T-helper 17 cell (primary cell): ENCODE measurements at regions not wholly inside any gene's neighbourhood (a gene's known extent, or its start where the extent isn't known, plus 50 kb on each side); places are given as distances from the start of the nearest gene placed in this dataset.
"Not testable (repeated sequence)": the region's sequence is repeated elsewhere in the genome, so short reads cannot be mapped to it uniquely, and the experiment has no call there.

Experiments
- ATAC-seq: fragments of 150-1000 bp; cut with Tn5 transposase; 2 replicates; pipeline ENCODE4 v1.10.0; 2021; ENCODE audit warnings: mild to moderate bottlenecking, moderate library complexity
- DNase-seq, 3 donors: peaks; one replicate each; pipeline versions ENCODE4 v3.0.0 to v3.0.0-alpha.2; 2020 to 2021
- H3K9me3 ChIP-seq: one replicate; pipeline ENCODE4 v1.7.0; 2013; ENCODE audit warnings: low read length, mild to moderate bottlenecking; ENCODE audit not compliant: control insufficient read depth, poor library complexity, severe bottlenecking
- H3K27ac Mint-ChIP-seq: one replicate; pipeline ENCODE4 v1.8.0; 2022; ENCODE audit warnings: mild to moderate bottlenecking, moderate library complexity, mixed read lengths
- H3K27me3 Mint-ChIP-seq: one replicate; pipeline ENCODE4 v1.8.0; 2022; ENCODE audit warnings: mixed read lengths
- H3K36me3 Mint-ChIP-seq: one replicate; pipeline ENCODE4 v1.8.0; 2022; ENCODE audit warnings: low read depth, mixed read lengths
- H3K4me1 Mint-ChIP-seq: one replicate; pipeline ENCODE4 v1.8.0; 2022; ENCODE audit warnings: mild to moderate bottlenecking, mixed read lengths
- H3K4me3 Mint-ChIP-seq: one replicate; pipeline ENCODE4 v1.8.0; 2022; ENCODE audit warnings: mild to moderate bottlenecking, moderate library complexity, mixed read lengths

- H3K4me1 Mint-ChIP-seq, result peaks cover under 1% of the 10 kb centered on the region
- ATAC-seq, result no peak
- no peaks in the 10 kb centered on the region for H3K9me3 ChIP-seq
- no peaks in the 10 kb centered on the region for H3K36me3 Mint-ChIP-seq
- no peak for DNase-seq
- H3K4me3 Mint-ChIP-seq, result no peak overlapping the region
- H3K27ac Mint-ChIP-seq, result no peak overlapping the region
- H3K27me3 Mint-ChIP-seq, result peaks cover 23% of the 10 kb centered on the region
Measured at GRCh38 chr22:47618180-47619010, 855.9 kb downstream of the TBC1D22A start.

- ATAC-seq, result no peak
- DNase-seq, result no peak
- H3K27me3 Mint-ChIP-seq, result peaks cover 18% of the 10 kb centered on the region
- no peak overlapping the region for H3K27ac Mint-ChIP-seq
- no peaks in the 10 kb centered on the region for H3K9me3 ChIP-seq
- H3K4me1 Mint-ChIP-seq, result peaks cover 2% of the 10 kb centered on the region
- H3K36me3 Mint-ChIP-seq, result no peaks in the 10 kb centered on the region
- no peak overlapping the region for H3K4me3 Mint-ChIP-seq
Measured at GRCh38 chr22:47617186-47617585, 854.7 kb downstream of the TBC1D22A start.

- H3K9me3 ChIP-seq, result no peaks in the 10 kb centered on the region
- H3K4me3 Mint-ChIP-seq, result no peak overlapping the region
- peaks cover 2% of the 10 kb centered on the region for H3K4me1 Mint-ChIP-seq
- DNase-seq, result no peak
- no peaks in the 10 kb centered on the region for H3K36me3 Mint-ChIP-seq
- H3K27me3 Mint-ChIP-seq, result peaks cover 18% of the 10 kb centered on the region
- H3K27ac Mint-ChIP-seq, result no peak overlapping the region
- ATAC-seq, result no peak
Measured at GRCh38 chr22:47616396-47617020, 854.1 kb downstream of the TBC1D22A start.

GRCh38 chr22:47615051-47615450 lies 852.6 kb downstream of the TBC1D22A start:
- no peak for ATAC-seq
- H3K4me3 Mint-ChIP-seq, result no peak overlapping the region
- H3K9me3 ChIP-seq, result no peaks in the 10 kb centered on the region
- no peak overlapping the region for H3K27ac Mint-ChIP-seq
- H3K27me3 Mint-ChIP-seq, result peaks cover 13% of the 10 kb centered on the region
- peaks cover 2% of the 10 kb centered on the region for H3K4me1 Mint-ChIP-seq
- H3K36me3 Mint-ChIP-seq, result no peaks in the 10 kb centered on the region
- DNase-seq, result no peak

GRCh38 chr22:47613606-47614350 lies 851.3 kb downstream of the TBC1D22A start:
- Mint-ChIP-seq H3K4me3 (no peak overlapping the region), H3K27me3 (peaks cover 13% of the 10 kb centered on the region), H3K36me3 (no peaks in the 10 kb centered on the region), H3K27ac (no peak overlapping the region), H3K4me1 (peaks cover 2% of the 10 kb centered on the region)
- H3K9me3 ChIP-seq, result no peaks in the 10 kb centered on the region
- no peak for ATAC-seq
- DNase-seq, result no peak

GRCh38 chr22:47613181-47613580 lies 850.7 kb downstream of the TBC1D22A start:
- H3K27me3 Mint-ChIP-seq, result peaks cover 13% of the 10 kb centered on the region
- not testable (repeated sequence) for H3K36me3 Mint-ChIP-seq, DNase-seq, H3K9me3 ChIP-seq, ATAC-seq, H3K4me3 Mint-ChIP-seq, H3K4me1 Mint-ChIP-seq, H3K27ac Mint-ChIP-seq

GRCh38 chr22:47612311-47612910 lies 850.0 kb downstream of the TBC1D22A start:
- H3K27me3 Mint-ChIP-seq, result peaks cover 13% of the 10 kb centered on the region
- ATAC-seq (no peak), DNase-seq (no peak)
- peaks cover 2% of the 10 kb centered on the region for H3K4me1 Mint-ChIP-seq
- H3K27ac Mint-ChIP-seq, result no peak overlapping the region
- no peaks in the 10 kb centered on the region for H3K9me3 ChIP-seq
- H3K36me3 Mint-ChIP-seq, result no peaks in the 10 kb centered on the region
- H3K4me3 Mint-ChIP-seq, result no peak overlapping the region

GRCh38 chr22:47610764-47611163 lies 848.3 kb downstream of the TBC1D22A start:
- Mint-ChIP-seq H3K4me1 (peaks cover 2% of the 10 kb centered on the region), H3K36me3 (no peaks in the 10 kb centered on the region), H3K27ac (no peak overlapping the region), H3K27me3 (peaks cover 15% of the 10 kb centered on the region), H3K4me3 (no peak overlapping the region)
- no peaks in the 10 kb centered on the region for H3K9me3 ChIP-seq
- DNase-seq (no peak), ATAC-seq (no peak)

- peaks cover 2% of the 10 kb centered on the region for H3K36me3 Mint-ChIP-seq
- no peak overlapping the region for H3K4me3 Mint-ChIP-seq
- no peaks in the 10 kb centered on the region for H3K9me3 ChIP-seq
- H3K27ac Mint-ChIP-seq, result no peak overlapping the region
- no peak for DNase-seq
- H3K4me1 Mint-ChIP-seq, result peaks cover 2% of the 10 kb centered on the region
- H3K27me3 Mint-ChIP-seq, result peaks cover 16% of the 10 kb centered on the region
- ATAC-seq, result no peak
Measured at GRCh38 chr22:47610281-47610680, 847.8 kb downstream of the TBC1D22A start.

GRCh38 chr22:47609653-47610052 lies 847.2 kb downstream of the TBC1D22A start:
- peaks cover 17% of the 10 kb centered on the region for H3K27me3 Mint-ChIP-seq
- peaks cover 2% of the 10 kb centered on the region for H3K4me1 Mint-ChIP-seq
- H3K27ac Mint-ChIP-seq, result no peak overlapping the region
- no peaks in the 10 kb centered on the region for H3K9me3 ChIP-seq
- ATAC-seq (no peak), DNase-seq (no peak)
- no peak overlapping the region for H3K4me3 Mint-ChIP-seq
- H3K36me3 Mint-ChIP-seq, result peaks cover 2% of the 10 kb centered on the region

GRCh38 chr22:47608421-47608820 lies 846.0 kb downstream of the TBC1D22A start:
- no peak overlapping the region for H3K4me3 Mint-ChIP-seq
- H3K4me1 Mint-ChIP-seq, result peaks cover 1% of the 10 kb centered on the region

GRCh38 chr22:47607486-47607885 lies 845.0 kb downstream of the TBC1D22A start:
- no peak for DNase-seq
- ATAC-seq, result no peak
- no peaks in the 10 kb centered on the region for H3K4me1 Mint-ChIP-seq
- no peaks in the 10 kb centered on the region for H3K9me3 ChIP-seq
- peaks cover 15% of the 10 kb centered on the region for H3K27me3 Mint-ChIP-seq
- no peak overlapping the region for H3K27ac Mint-ChIP-seq
- peaks cover 4% of the 10 kb centered on the region for H3K36me3 Mint-ChIP-seq
- H3K4me3 Mint-ChIP-seq, result no peak overlapping the region

More at GRCh38 chr22:47608421-47608820, 846.0 kb downstream of the TBC1D22A start:
- Mint-ChIP-seq H3K36me3 (peaks cover 4% of the 10 kb centered on the region), H3K27me3 (peaks cover 19% of the 10 kb centered on the region), H3K27ac (no peak overlapping the region)
- no peaks in the 10 kb centered on the region for H3K9me3 ChIP-seq
- ATAC-seq (no peak), DNase-seq (no peak)

GRCh38 chr22:47606426-47606825 lies 844.0 kb downstream of the TBC1D22A start:
- Mint-ChIP-seq H3K36me3 (peaks cover 4% of the 10 kb centered on the region), H3K27me3 (peaks cover 23% of the 10 kb centered on the region), H3K4me3 (no peak overlapping the region), H3K4me1 (no peaks in the 10 kb centered on the region), H3K27ac (no peak overlapping the region)
- no peak for DNase-seq
- no peaks in the 10 kb centered on the region for H3K9me3 ChIP-seq
- ATAC-seq, result no peak
